GM21528 (cell line): ENCODE measurements at regions not wholly inside any gene's neighbourhood (a gene's known extent, or its start where the extent isn't known, plus 50 kb on each side); places are given as distances from the start of the nearest gene placed in this dataset.
"Not testable (repeated sequence)": the region's sequence is repeated elsewhere in the genome, so short reads cannot be mapped to it uniquely, and the experiment has no call there.

ENCODE experiments used
- ATAC-seq: cut with Tn5 transposase; IDR thresholded peaks from one replicate; pipeline ENCODE4 v1.9.1; 2021; ENCODE audit warnings: mild to moderate bottlenecking, moderate library complexity; ENCODE audit not compliant: unreplicated experiment, low FRiP score

DNA sequence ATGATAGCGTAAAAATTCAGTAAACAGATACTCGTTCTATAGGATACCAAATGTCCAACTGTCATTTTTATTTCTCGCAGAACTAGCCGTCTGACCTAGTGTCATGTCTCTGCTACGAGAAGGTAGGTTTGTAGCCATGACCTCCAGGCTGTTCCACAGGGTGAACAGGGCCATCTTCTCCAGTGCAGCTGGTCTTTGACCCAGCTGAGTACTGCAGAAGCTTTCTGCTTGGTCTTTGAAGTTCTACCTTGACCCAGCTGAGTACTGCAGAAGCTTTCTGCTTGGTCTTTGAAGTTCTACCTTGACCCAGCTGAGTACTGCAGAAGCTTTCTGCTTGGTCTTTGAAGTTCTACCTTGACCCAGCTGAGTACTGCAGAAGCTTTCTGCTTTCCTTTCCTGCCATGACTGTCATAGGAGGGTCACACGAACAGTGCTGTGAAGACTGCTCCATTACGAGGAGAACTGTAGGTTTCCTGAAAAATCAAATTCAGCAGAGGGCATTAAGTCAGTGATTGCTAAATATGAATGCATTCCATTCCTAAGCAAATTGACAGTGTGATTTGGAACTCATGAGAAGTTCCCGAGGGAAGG lies 532.8 kb upstream of the NRP1 start:
- not testable (repeated sequence) for ATAC-seq

DNA sequence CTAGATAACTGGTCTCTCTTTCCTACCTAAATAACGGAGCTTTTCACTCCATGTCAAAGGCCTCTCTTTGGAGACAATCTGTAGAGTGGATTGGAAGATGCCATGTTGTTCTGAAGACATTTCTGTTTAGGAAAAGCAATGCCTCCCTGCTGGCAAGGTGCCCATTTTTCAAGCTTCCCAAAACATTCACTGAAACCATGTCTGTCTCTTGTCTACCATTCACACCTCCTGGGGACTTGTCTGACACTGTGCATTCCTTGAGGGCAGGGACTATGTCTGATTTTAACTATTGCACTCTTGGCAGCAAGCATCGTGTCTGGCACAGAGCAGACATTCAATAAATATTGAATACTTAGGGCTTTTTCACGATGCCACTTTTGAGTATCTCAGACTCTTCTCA lies 528.9 kb upstream of the NRP1 start:
- ATAC-seq, result no peak

DNA sequence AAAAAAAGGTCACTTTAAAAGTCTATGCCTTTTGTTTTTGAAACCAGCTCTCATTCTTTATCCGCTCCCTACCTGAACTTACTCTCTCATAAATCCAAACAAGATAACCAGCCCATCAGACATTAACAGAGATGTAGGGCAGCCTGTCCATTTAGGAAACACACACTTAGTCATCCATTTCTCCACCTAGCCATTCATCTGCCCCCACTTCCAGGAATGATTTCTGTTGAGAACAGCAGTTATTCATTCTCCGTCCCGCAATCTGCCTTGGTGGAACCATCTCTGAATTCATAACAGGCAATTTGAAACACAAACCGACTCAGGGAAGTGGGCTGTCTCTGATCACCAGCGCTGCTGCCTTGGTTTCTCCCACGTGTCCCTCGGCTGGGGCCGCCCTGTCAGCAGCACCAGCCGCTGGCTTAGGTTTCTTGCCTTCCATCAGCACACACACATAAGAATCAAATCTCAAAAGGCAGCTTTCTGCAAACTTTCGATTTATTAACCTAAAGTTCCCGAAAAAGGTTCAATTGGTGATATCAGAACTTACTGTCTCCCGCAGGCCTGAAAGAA lies 528.2 kb upstream of the NRP1 start:
- ATAC-seq, result no peak

DNA sequence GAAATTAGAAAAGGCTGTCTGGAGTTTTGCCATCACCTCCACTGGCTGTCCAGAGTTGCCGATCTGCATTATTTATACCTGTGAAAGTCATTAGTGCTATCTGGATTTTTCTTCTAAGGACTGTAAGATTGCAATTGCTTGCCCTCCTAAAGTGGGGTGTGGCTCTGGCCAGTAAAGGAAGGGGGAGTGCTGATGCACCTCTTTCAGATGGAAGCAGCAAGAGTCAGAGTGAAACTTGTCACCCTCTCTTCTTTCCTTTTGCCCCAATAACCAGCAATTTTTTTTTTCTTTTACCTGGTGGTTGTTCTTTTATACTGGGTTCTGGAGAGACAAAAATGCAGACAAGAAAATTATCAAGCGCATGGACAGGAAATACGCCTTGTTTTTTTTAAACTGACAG lies 527.4 kb upstream of the NRP1 start:
- ATAC-seq, result no peak

DNA sequence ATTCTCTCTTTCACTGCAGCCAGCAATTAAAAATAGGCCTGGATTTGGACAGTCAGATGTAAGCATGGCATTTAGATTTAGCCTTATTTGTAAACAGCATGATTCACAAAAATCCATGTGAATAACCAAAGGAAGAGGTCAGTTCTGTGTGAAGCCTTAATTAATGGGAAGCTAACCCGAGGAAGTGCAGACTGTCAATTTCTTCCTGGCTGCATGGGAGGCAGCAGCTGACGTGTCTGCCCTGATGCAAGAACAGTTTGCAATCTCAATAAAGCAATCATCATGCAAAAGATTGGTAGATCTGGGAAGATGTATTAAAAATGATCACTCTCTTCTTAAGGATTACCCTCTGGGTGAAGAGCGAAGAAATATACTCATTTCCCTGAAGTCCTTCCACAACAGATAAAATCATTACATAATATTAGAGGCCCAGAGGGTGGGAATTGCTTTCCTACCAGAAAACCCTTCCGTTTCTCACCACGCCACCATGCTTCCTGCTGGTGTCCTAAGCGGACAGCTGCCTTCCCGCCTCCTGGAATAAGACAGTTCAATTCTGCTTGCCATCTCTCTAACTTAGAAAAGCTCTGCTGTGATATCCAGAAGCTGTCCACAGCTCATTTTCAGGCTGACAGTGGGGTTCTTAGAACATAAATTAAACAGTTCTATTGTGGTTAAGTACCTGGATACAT lies 526.7 kb upstream of the NRP1 start:
- ATAC-seq, result no peak

DNA sequence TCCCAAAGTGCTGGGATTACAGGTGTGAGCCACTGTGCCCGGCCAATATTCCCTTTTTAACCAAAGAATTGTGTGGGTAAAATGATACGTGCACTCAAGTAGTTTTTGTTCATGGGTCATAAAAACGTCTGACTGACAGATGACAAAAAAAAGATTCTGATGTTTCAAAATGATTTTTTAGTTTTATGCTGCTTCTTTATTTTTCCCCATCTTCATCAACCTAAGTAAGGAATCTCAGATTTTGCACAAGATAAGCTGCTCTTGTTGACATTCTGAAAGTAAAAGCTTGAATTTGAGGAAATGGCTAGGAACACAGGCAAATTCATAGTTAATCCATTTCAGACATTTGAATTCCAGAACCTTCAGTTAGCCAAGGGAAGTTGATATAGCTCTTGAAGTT lies 526.1 kb upstream of the NRP1 start:
- ATAC-seq, result no peak

DNA sequence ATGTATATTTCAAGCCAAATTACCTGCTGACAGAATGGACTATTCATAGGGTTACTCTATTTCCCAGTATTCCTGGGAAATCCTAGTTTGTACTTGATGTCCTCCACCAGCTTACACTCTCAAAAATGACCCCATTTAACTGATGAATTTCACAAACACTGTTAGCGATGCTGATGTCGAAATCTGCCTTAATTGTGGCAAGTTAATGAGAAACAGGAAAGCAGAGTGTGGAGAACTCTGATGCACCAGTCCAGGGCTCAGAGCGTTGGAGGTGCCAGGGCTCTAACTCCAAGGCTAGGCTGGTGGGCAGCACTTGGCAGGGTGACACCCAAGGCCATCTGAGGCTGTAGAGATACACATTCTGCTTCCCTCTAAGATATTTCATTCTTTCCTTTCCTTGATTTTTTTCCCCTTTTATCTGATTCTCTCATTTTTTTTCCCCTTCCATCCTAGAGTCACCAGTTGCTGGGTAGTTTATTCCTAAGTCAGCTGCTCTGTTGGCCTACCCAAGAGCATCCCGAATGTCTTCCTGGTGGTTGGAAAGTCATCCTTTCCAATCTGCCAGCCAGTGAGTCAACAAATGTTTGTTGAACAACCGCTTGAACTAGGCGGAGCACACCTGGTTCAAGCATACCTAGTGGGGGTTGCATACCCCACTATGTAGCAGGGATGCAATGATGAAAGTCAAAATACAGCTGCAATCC lies 525.0 kb upstream of the NRP1 start:
- ATAC-seq, result no peak

DNA sequence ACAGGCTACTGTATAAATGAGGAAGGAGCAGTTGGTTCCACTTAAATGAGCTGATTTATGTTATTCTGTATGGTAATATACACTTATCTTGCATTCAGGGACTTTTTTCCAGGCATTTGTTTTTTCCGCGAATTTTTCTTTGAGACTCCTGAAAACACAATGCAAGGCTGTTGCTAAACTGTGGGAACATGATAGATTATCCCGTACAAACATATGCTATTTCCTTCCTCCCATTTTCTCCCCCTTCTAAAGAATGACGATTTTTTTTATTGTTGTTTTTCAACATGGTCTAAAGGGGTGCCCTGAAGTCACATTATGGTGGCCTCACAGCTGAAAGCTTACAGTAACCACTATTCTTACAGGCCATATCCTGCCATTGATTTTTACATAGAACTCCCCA lies 523.9 kb upstream of the NRP1 start:
- no peak for ATAC-seq

DNA sequence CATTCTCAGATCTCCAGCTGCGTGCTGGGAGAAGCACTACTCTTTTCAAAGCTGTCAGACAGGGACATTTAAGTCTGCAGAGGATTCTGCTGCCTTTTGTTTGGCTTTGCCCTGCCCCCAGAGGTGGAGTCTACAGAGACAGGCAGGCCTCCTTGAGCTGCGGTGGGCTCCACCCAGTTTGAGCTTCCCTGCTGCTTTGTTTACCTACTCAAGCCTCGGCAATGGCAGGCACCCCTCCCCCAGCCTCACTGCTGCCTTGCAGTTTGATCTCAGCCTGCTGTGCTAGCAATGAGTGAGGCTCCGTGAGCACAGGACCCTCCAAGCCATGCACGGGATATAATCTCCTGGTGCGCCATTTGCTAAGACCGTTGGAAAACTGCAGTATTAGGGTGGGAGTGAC lies 518.8 kb upstream of the NRP1 start:
- ATAC-seq, result not testable (repeated sequence)

DNA sequence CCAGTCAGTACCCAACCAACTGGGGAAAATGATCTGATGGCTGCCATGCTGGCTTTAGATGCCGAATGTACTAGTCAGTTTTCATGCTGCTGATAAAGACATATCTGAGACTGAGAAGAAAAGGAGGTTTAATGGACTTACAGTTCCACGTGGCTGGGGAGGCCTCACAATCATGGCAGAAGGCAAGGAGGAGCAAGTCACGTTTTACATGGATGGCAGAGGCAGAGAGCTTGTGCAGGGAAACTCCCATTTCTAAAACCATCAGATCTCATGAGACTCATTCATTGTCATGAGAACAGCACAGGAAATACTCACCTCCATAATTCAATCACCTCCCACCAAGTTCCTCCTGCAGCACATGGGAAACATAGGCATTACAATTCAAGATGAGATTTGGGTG lies 508.9 kb upstream of the NRP1 start:
- ATAC-seq, result no peak

DNA sequence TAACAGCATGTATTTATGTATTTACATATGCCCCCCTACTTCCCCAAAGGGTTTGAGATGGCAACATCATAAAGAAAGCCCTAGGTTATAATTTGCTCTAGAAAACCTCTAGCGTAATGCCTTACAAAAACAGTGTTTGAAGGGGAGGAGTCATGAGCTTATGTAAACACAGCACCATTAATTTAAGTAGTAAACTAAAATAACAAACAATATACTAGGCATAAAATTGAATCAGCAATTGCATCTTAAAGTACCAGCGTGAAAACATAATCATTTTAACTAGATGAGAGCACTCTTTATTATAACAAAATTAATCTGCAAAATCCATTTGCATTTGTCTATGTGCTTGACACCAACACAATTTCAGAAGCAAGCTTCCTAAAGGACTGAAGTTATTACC lies 507.2 kb upstream of the NRP1 start:
- ATAC-seq, result no peak

DNA sequence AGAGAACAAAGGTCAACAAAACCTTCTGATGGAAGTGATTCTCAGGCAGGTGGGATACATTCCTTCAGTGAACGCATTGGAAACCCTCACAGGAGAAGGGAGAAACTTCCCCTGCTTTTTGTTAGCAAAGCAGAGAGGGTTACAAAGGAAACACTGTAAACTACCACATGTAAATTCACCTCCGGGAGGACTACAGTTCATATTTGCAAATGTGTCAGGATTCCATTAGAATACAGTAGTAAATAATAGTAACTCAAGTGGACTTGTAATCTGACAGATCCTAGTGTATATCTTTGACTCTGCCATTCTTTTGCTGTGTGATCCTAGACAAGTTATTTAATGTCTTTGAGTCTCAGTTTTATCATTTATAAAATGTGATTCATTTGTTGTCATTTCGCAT lies 504.3 kb upstream of the NRP1 start:
- ATAC-seq, result no peak

DNA sequence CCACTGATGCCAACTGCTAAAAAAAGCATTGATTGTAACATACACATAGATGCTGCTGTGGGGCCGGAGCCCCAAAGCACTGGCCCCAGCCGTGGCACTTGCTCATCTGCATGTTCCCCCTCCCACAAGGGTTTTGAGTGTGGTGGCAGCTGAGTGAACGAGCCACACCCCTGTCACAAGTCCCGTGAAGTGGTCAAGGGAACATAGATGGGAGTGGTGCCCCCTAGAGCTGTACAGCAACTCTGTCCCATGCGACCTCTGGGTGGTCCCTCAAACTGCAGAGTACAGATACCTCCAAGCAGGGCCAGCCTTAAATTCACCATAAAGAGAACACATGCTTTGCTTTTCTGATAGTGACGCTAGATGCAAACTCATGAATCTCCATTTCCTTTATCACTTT lies 503.3 kb upstream of the NRP1 start:
- no peak for ATAC-seq

DNA sequence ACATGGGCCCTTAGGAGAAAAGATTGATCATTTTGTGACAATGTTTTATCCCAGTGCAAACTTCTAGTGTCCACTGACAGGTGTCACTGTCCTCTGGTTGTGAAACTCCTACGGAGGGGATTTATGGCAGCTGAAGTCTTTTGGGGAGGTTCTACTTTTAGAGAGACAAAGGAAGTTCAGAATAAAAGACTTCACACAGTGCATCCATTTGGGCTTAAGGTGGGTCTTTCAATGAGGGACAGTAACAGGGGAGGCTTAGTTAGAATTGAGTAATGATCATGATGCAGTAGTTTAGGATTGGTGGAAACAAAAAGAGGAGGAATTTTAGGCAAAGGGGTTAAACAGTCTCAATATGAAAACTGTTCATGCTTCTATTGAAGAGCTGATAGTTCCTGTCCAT lies 501.1 kb upstream of the NRP1 start:
- ATAC-seq, result no peak

DNA sequence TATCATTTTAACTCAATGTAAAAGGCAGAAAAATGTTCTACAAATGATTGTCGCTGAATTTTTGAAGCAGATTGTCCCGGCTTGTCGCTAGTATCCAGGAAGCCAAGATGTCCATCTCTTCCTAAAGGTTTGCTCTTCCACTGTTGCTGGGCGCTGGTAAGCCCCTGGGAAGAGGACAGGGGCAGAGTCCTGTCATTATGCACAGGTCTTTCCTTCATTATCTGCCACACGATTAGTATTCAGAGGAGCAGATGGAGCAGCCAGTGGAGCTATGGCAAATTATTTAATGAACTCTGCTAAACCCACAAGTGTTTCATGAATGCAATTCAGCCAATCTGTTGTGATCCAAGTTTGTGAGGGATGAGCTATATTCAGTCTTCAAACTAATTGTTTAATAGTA lies 499.1 kb upstream of the NRP1 start:
- no peak for ATAC-seq

DNA sequence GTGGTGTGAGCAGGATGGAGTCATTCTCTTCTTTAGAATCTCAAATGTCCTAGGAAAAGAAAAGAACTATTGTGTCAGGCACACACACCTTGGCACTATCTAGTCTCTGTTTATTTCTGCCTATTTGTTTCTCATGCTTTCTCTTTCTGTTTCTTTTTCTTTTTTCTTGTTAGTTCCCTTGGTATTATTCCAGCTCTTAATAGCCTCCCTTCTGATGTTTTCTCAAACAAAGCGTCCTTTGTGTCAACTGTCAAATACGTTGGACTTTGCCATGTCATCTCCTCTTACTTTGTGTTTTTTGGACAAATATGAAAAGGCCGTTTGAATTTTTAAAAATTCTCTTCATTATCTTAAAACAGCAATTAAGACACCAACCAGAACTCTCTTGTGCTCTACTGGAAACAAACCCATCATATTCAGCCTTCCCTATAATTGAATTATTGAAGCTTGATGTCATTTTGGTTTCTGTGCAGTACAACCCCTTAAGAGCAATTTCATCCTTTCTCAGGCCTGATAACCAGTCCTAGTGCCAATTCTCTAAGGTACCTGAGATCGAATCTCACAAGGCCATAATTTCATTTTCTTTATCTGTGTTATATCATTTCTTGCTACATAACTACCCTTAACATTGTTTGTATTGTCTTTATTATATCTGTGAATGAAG lies 497.8 kb upstream of the NRP1 start:
- ATAC-seq, result no peak

DNA sequence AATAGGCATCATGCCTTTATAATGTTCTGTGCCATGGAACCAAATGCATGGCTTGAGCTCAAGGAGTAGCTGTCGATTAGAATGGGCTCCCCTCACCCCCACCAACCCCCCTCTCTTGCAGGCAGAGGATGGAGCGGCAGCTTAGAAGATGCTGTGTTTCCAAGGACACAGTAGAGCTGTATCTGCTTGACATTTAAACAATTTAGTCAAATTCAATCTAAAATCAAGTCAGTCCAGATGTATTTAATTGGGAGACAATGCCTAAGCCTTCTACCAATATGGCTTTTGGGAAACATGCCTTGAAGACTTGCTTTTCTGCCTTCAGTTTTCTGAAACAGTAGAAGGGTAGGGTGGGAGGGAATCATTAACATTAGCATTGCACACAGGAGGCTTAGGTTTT lies 497.1 kb upstream of the NRP1 start:
- no peak for ATAC-seq

DNA sequence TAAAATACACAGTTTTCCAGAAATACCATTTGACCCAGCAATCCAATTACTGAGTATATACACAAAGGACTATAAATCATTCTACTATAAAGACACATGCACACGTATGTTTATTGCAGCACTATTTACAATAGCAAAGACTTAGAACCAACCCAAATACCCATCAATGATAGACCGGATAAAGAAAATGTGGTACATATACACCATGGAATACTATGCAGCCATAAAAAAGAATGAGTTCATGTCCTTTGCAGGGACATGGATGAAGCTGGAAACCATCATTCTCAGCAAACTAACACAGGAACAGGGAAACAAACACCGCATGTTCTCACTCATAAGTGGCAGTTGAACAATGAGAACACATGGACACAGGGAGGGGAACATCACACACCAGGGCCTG lies 495.4 kb upstream of the NRP1 start:
- ATAC-seq, result not testable (repeated sequence)

DNA sequence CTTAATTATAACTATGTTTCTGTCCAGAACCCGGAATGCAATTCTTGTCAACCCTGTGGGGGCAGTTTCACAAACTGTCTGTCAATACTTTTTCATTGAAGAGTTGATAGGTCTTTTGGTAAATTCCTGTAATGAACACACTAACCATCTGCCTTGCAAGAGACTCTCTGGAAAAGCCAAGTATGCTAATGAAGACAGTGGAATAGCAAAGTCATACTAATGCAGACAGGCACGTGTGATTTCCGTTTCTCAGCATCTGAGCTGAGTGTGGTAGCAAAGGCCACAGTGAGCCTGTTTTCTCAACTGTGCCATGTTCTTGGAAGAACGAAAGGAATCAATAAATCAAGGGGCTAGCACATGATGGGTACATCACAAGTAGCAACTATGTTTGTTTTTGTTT lies 494.1 kb upstream of the NRP1 start:
- ATAC-seq, result no peak

DNA sequence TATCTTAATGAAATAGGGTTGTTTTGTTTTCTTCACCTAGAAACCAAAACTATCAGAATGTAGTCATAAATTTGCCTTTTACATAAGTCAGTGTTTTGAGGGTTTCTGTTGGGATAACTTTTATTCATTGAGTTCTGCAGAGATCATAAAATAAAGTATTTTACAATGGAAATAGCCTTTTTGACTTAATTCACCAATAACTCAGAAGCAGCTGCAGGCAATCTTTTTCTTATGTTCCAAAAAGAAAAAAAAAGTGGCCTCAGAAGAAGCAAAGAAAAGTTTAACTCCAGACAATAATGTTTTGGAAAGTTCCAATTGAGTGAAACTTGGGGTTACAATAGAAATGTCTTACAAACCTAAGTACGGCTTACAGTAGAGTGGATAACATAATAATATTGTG lies 491.7 kb upstream of the NRP1 start:
- ATAC-seq, result no peak

DNA sequence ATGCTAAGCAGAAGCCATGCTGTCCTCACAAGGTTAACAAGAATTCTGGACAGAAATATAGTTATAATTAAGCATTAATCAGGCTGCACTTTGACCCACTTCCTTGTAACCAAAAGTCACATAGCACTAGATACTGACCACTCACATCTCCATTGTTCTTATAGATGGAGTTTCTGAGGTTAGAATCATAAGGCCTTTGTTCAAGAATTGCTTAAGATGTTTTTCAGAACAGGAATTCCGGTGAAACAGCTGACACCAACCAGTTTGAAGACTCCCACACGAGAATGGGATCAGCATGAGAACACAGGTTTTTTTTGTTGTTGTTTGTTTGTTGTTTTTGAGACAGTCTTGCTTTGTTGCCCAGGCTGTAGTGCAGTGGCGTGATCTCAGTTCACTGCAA lies 488.3 kb upstream of the NRP1 start:
- ATAC-seq, result no peak
